Tibial nerve (tissue), 4 donors: ENCODE measurements at regions not wholly inside any gene's neighbourhood (a gene's known extent, or its start where the extent isn't known, plus 50 kb on each side); places are given as distances from the start of the nearest gene placed in this dataset.

ENCODE experiments used
- CTCF ChIP-seq, 5 experiments: fragments of 200-600 bp in 3 of 5; fragments of 450-650 bp in 2 of 5; sonication (generic) in 3 of 5; IDR thresholded peaks; one replicate each; pipeline ENCODE4 v1.5.1; 2016 to 2019; ENCODE audit warnings: antibody characterized with exemption in 5 of 5, mild to moderate bottlenecking in 3 of 5, moderate library complexity in 2 of 5
- EP300 ChIP-seq, 2 donors: sonication (generic); formaldehyde crosslinking; IDR thresholded peaks; one replicate each; pipeline ENCODE4 v1.6.1; 2017; ENCODE audit warnings: antibody characterized with exemption in 2 of 2, mild to moderate bottlenecking in 1 of 2

DNA sequence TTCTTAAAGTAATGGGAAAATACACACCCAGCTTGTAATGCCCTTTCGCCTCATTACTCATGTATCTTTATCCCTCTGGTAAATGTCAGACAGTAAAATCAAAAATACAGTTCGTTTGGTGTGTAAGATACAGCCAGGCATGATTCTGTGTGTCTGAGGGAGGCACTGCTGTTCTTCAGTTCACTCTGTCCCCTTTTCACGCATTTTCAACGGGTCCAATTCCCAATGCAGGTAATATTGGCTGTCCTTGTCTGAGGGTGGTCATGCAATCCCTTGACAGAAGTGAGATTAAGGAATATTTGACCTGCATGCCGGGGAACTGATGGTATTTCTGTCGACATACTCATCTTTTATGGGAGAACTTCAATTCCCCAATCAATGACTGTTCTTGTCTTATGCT is 587.2 kb upstream of the NXPH2 start:
- TF ChIP-seq CTCF (IDR thresholded peaks at IDR 0.05) (no peak), EP300 (IDR thresholded peaks at IDR 0.05) (no peak)
